ENCODE measurements at regions not wholly inside any gene's neighbourhood (a gene's known extent, or its start where the extent isn't known, plus 50 kb on each side); places are given as distances from the start of the nearest gene placed in this dataset.

GRCh38 chr18:61057443-61057842 is 275.8 kb upstream of the CDH20 start:
- no peak for TF ChIP-seq POLR2AphosphoS5 (IDR thresholded peaks at IDR 0.05; ENCODE audit: low read depth, low read length)
- no peak for TF ChIP-seq TAF1 (IDR thresholded peaks at IDR 0.05; ENCODE audit: borderline replicate concordance, low read depth, low read length)
- no peak for TF ChIP-seq POLR2A (IDR thresholded peaks at IDR 0.05; ENCODE audit: low read depth, low read length)
- DNase-seq (ENCODE audit: insufficient read length) (no peak), FAIRE-seq (no peak)

DNA sequence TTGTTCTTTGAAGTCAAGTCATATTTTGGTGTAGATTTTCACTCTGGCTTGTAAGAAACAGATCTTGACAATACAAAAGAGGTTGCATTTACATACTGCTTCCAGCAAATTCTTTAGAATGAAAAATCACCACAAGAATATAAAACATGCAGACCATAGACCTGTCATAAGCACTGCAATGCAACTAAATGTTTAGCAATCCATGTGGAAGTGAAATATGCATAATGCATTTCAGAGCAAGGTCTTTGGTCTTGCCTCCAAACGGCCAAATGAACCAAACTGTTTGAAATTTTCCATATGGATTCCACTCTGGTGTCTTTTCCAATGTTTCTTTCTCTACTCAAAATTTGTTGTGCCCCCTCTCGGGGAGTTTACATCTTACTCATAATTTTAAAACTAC is 271.0 kb upstream of the CDH20 start:
- DNase-seq (ENCODE audit: insufficient read length) = no peak
- FAIRE-seq = no peak
- no peak for TF ChIP-seq TAF1 (IDR thresholded peaks at IDR 0.05; ENCODE audit: borderline replicate concordance, low read depth, low read length)
- no peak for TF ChIP-seq POLR2A (IDR thresholded peaks at IDR 0.05; ENCODE audit: low read depth, low read length)
- no peak for TF ChIP-seq POLR2AphosphoS5 (IDR thresholded peaks at IDR 0.05; ENCODE audit: low read depth, low read length)

- no peak for DNase-seq (ENCODE audit: insufficient read length)
- TF ChIP-seq POLR2AphosphoS5 (IDR thresholded peaks at IDR 0.05; ENCODE audit: low read depth, low read length) (no peak), TAF1 (IDR thresholded peaks at IDR 0.05; ENCODE audit: borderline replicate concordance, low read depth, low read length) (no peak), POLR2A (IDR thresholded peaks at IDR 0.05; ENCODE audit: low read depth, low read length) (no peak)
- no peak for FAIRE-seq
Observed at GRCh38 chr18:61064911-61065310, 268.3 kb upstream of the CDH20 start.

DNA sequence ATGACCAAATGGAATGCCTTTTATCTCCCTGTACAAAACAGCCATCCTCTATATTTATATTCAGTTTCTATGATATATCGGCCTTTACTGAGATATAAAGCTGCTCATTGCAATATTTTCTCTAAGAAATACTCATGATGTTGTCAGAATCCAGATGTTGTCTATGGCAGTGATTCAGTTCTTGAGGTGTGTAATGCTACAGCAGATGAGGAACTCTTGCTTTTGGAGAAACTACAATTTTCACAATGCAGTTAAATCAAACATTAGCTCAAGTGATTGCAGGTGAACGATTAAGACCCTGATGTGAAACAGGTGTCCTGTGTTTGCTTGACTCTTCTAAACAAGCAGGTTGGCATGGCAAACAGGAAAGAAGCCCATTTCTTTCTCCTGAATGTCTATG is 256.2 kb upstream of the CDH20 start:
- TF ChIP-seq TAF1 (IDR thresholded peaks at IDR 0.05; ENCODE audit: borderline replicate concordance, low read depth, low read length) = no peak
- TF ChIP-seq POLR2AphosphoS5 (IDR thresholded peaks at IDR 0.05; ENCODE audit: low read depth, low read length) = no peak
- no peak for TF ChIP-seq POLR2A (IDR thresholded peaks at IDR 0.05; ENCODE audit: low read depth, low read length)
- no peak for DNase-seq (ENCODE audit: insufficient read length)
- FAIRE-seq = no peak

- DNase-seq (ENCODE audit: insufficient read length) (no peak), FAIRE-seq (no peak)
- no peak for TF ChIP-seq TAF1 (IDR thresholded peaks at IDR 0.05; ENCODE audit: borderline replicate concordance, low read depth, low read length)
- no peak for TF ChIP-seq POLR2A (IDR thresholded peaks at IDR 0.05; ENCODE audit: low read depth, low read length)
- TF ChIP-seq POLR2AphosphoS5 (IDR thresholded peaks at IDR 0.05; ENCODE audit: low read depth, low read length) = no peak
Observed at GRCh38 chr18:61079714-61080113, 253.5 kb upstream of the CDH20 start.

- no peak for FAIRE-seq
- TF ChIP-seq POLR2AphosphoS5 (IDR thresholded peaks at IDR 0.05; ENCODE audit: low read depth, low read length) (no peak), TAF1 (IDR thresholded peaks at IDR 0.05; ENCODE audit: borderline replicate concordance, low read depth, low read length) (no peak), POLR2A (IDR thresholded peaks at IDR 0.05; ENCODE audit: low read depth, low read length) (no peak)
- no peak for DNase-seq (ENCODE audit: insufficient read length)
Observed at GRCh38 chr18:61080954-61081528, 252.2 kb upstream of the CDH20 start.

- FAIRE-seq (no peak), DNase-seq (ENCODE audit: insufficient read length) (no peak)
- no peak for TF ChIP-seq POLR2AphosphoS5 (IDR thresholded peaks at IDR 0.05; ENCODE audit: low read depth, low read length)
- TF ChIP-seq TAF1 (IDR thresholded peaks at IDR 0.05; ENCODE audit: borderline replicate concordance, low read depth, low read length) = no peak
- TF ChIP-seq POLR2A (IDR thresholded peaks at IDR 0.05; ENCODE audit: low read depth, low read length) = no peak
Observed at GRCh38 chr18:61082976-61083630, 250.1 kb upstream of the CDH20 start.

DNA sequence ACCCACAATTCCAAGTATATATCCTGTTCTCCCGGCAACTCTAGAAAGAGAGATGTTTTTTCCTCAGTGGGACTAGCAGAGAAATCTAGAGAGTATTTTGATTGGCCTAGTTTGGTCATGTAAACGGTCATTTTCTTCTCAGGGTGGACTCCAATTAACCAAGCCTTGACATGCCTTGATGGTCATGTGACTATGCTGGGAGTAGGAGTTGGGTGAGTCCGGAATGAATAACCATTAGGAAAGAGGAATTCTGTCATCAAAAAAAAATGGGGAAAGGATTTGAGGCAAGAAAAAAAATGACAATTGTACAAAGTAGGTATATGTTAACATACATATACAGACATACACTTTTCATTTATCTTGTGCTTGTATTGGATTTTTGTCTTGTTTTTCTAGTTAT is 248.2 kb upstream of the CDH20 start:
- FAIRE-seq (no peak), DNase-seq (ENCODE audit: insufficient read length) (no peak)
- TF ChIP-seq TAF1 (IDR thresholded peaks at IDR 0.05; ENCODE audit: borderline replicate concordance, low read depth, low read length) (no peak), POLR2A (IDR thresholded peaks at IDR 0.05; ENCODE audit: low read depth, low read length) (no peak), POLR2AphosphoS5 (IDR thresholded peaks at IDR 0.05; ENCODE audit: low read depth, low read length) (no peak)

DNA sequence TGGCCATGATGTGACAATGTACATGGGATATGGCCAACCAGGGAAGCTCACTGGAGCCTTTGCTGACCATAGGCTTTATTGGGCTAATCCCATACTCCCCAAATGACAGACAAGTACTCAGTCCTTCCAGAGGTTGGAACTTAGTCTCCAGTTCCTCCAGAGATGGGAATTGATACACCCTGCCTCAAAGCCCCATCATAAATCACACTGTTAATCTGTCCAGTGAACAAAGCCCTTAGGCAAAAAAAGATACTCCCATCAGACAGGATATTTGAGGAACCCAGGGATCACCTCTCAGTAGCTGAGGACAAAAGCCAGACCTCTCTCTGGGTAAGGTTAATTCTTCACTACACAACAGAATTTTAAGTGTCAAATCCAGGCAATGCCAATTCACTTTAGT is 247.5 kb upstream of the CDH20 start:
- FAIRE-seq (no peak), DNase-seq (ENCODE audit: insufficient read length) (no peak)
- TF ChIP-seq POLR2AphosphoS5 (IDR thresholded peaks at IDR 0.05; ENCODE audit: low read depth, low read length) (no peak), TAF1 (IDR thresholded peaks at IDR 0.05; ENCODE audit: borderline replicate concordance, low read depth, low read length) (no peak), POLR2A (IDR thresholded peaks at IDR 0.05; ENCODE audit: low read depth, low read length) (no peak)

DNA sequence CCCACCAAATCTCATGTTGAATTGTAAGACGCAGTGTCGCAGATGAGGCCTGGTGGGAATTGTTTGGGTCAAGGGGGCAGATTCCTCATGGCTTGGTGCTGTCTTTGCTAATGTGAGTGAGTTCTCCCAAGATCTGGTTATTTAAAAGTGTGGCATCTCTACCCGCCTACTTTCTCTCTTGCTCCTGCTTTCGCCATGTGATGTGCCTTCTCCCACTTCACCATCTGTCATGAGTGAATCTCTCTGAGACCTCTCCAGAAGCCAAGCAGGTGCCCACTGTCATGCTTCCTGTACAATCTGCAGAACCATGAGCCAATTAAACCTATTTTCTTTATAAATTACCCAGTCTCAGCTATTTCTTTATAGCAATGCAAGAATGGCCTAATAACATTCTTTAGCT is 246.6 kb upstream of the CDH20 start:
- no peak for TF ChIP-seq POLR2A (IDR thresholded peaks at IDR 0.05; ENCODE audit: low read depth, low read length)
- TF ChIP-seq POLR2AphosphoS5 (IDR thresholded peaks at IDR 0.05; ENCODE audit: low read depth, low read length) = no peak
- TF ChIP-seq TAF1 (IDR thresholded peaks at IDR 0.05; ENCODE audit: borderline replicate concordance, low read depth, low read length) = no peak
- FAIRE-seq (no peak), DNase-seq (ENCODE audit: insufficient read length) (no peak)

- DNase-seq (ENCODE audit: insufficient read length) (no peak), FAIRE-seq (no peak)
- TF ChIP-seq POLR2A (IDR thresholded peaks at IDR 0.05; ENCODE audit: low read depth, low read length) (no peak), POLR2AphosphoS5 (IDR thresholded peaks at IDR 0.05; ENCODE audit: low read depth, low read length) (no peak), TAF1 (IDR thresholded peaks at IDR 0.05; ENCODE audit: borderline replicate concordance, low read depth, low read length) (no peak)
Observed at GRCh38 chr18:61091379-61091778, 241.9 kb upstream of the CDH20 start.

DNA sequence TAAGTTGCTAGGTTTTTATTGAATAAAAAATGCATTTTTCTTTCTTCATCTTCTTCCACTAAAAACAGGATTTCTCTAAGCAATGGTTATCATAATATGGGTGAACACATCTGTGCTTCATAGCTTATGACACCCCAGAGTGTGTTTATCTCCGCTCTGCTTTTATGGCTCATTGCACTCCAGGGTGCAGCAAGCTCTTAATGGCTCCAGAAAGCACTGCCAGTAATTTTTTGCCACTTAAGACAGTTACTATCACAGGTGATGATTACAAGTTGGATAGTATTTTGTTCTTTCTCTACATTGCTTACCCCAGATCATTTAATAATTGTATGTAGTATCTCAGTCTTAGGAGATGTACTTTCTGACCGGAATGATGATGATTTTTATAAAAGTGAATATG is 239.3 kb upstream of the CDH20 start:
- DNase-seq (ENCODE audit: insufficient read length) (no peak), FAIRE-seq (no peak)
- TF ChIP-seq TAF1 (IDR thresholded peaks at IDR 0.05; ENCODE audit: borderline replicate concordance, low read depth, low read length) (no peak), POLR2A (IDR thresholded peaks at IDR 0.05; ENCODE audit: low read depth, low read length) (no peak), POLR2AphosphoS5 (IDR thresholded peaks at IDR 0.05; ENCODE audit: low read depth, low read length) (no peak)
